Ascending aorta (tissue), 2 donors: ENCODE measurements at regions not wholly inside any gene's neighbourhood (a gene's known extent, or its start where the extent isn't known, plus 50 kb on each side); places are given as distances from the start of the nearest gene placed in this dataset.

ENCODE experiments used
- DNase-seq, 2 donors: peaks; one replicate each; pipeline ENCODE4 v3.0.0-alpha.2; 2019; ENCODE audit warnings: low spot score in 2 of 2
- H3K27ac ChIP-seq, 2 donors: fragments of 200-600 bp; sonication (generic); one replicate each; pipeline ENCODE4 v1.5.1; 2016 to 2017; ENCODE audit warnings: mild to moderate bottlenecking in 1 of 2
- H3K27me3 ChIP-seq: fragments of 200-600 bp; sonication (generic); one replicate; pipeline ENCODE4 v1.5.1; 2017
- H3K36me3 ChIP-seq, 2 donors: fragments of 200-600 bp; sonication (generic); one replicate each; pipeline ENCODE4 v1.5.1; 2016
- H3K4me1 ChIP-seq, 2 donors: fragments of 200-600 bp; sonication (generic); one replicate each; pipeline ENCODE4 v1.5.1; 2016 to 2017; ENCODE audit warnings: mild to moderate bottlenecking in 1 of 2
- H3K4me3 ChIP-seq, 2 donors: fragments of 200-600 bp; sonication (generic); one replicate each; pipeline ENCODE4 v1.5.1; 2016 to 2017; ENCODE audit warnings: mild to moderate bottlenecking in 1 of 2
- H3K9me3 ChIP-seq, 2 donors: fragments of 200-600 bp; sonication (generic); one replicate each; pipeline ENCODE4 v1.5.1; 2016
- intact Hi-C: fragments of 100-400 bp; cut with DNase I; formaldehyde crosslinking; loops from one replicate; pipeline ENCODE4 v1.15.1; 2023
- TF ChIP-seq, protein P1 (sequence below), 3 experiments: fragments of 200-600 bp in 2 of 3; fragments of 450-650 bp in 1 of 3; sonication (generic) in 2 of 3; IDR thresholded peaks; one replicate each; pipeline ENCODE4 v1.5.1; 2016 to 2019; ENCODE audit warnings: antibody characterized with exemption in 3 of 3, mild to moderate bottlenecking in 1 of 3, moderate library complexity in 1 of 3

DNA sequence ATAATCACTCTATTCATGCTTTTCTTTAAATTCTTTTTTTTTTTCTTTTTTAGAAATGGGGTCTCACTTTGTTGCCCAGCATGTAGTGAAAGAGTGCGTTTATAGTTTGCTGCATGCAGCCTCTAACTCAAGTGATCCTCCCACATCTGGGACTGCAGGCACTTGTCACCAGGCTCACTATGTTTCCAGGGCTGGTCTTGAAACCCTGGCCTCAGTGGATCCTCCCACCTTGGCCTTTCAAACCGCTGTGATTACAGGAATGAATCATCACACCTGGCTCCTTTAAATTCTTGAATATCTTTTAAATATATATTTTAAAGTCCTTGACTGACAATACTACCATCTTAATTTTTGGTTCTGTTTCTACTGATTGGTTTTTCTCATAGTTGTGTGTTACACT, 591.6 kb upstream of the KCND2 start:
- Histone ChIP-seq H3K27ac (no peak overlapping the region), H3K36me3 (no peaks in the 10 kb centered on the region), H3K27me3 (no peaks in the 10 kb centered on the region), H3K9me3 (no peaks in the 10 kb centered on the region), H3K4me3 (no peak overlapping the region), H3K4me1 (no peaks in the 10 kb centered on the region)
- DNase-seq: no peak
- intact Hi-C loops: no loop called here
- TF ChIP-seq, protein P1, sequence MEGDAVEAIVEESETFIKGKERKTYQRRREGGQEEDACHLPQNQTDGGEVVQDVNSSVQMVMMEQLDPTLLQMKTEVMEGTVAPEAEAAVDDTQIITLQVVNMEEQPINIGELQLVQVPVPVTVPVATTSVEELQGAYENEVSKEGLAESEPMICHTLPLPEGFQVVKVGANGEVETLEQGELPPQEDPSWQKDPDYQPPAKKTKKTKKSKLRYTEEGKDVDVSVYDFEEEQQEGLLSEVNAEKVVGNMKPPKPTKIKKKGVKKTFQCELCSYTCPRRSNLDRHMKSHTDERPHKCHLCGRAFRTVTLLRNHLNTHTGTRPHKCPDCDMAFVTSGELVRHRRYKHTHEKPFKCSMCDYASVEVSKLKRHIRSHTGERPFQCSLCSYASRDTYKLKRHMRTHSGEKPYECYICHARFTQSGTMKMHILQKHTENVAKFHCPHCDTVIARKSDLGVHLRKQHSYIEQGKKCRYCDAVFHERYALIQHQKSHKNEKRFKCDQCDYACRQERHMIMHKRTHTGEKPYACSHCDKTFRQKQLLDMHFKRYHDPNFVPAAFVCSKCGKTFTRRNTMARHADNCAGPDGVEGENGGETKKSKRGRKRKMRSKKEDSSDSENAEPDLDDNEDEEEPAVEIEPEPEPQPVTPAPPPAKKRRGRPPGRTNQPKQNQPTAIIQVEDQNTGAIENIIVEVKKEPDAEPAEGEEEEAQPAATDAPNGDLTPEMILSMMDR (IDR thresholded peaks at IDR 0.05): no peak

DNA sequence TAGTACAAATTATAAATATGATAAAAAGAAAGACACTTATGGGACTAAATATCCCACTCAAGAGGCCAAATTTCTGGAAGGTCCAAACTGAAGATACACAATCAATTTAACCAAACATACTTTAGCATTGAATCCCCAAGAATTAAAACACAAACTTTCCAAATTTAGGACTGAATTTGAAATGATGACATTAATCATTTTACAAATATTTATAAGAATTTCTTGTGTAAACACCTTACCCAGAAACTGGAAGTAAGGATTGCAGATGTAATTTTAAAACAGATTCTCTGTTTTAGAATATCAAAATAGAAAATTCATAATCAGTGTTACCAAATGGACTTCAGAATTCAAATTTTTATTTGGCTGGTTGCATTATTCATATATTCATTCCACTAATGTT, 588.2 kb upstream of the KCND2 start:
- H3K9me3 ChIP-seq: no peaks in the 10 kb centered on the region
- H3K27ac ChIP-seq: no peak overlapping the region
- intact Hi-C loops: no loop called here
- no peaks in the 10 kb centered on the region for H3K4me1 ChIP-seq
- DNase-seq: no peak
- TF ChIP-seq, protein P1 (IDR thresholded peaks at IDR 0.05): no peak
- H3K27me3 ChIP-seq: no peaks in the 10 kb centered on the region
- no peaks in the 10 kb centered on the region for H3K36me3 ChIP-seq
- no peak overlapping the region for H3K4me3 ChIP-seq

DNA sequence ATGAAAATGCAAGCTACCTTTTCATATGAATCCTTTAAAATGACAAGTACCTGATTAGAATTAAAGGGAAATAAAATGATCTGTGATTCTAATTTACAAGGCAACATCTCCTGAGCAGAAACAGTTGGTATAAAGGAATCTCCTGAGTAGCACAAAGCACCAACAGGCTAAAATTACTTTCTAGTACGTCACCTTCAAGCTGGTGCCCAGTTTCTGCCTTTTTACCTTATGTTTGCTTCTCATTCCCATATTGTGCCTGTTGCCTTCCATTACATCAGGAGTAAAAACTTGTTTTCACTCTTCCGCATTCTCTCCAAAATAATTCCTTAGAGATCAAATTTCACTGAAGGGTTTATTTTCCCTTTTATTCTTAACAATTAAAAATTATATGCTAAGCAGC, 587.1 kb upstream of the KCND2 start:
- TF ChIP-seq, protein P1 (IDR thresholded peaks at IDR 0.05): no peak
- Histone ChIP-seq H3K27me3 (no peaks in the 10 kb centered on the region), H3K36me3 (no peaks in the 10 kb centered on the region), H3K9me3 (no peaks in the 10 kb centered on the region), H3K4me3 (no peak overlapping the region), H3K4me1 (no peaks in the 10 kb centered on the region), H3K27ac (no peak overlapping the region)
- intact Hi-C loops: no loop called here
- no peak for DNase-seq

DNA sequence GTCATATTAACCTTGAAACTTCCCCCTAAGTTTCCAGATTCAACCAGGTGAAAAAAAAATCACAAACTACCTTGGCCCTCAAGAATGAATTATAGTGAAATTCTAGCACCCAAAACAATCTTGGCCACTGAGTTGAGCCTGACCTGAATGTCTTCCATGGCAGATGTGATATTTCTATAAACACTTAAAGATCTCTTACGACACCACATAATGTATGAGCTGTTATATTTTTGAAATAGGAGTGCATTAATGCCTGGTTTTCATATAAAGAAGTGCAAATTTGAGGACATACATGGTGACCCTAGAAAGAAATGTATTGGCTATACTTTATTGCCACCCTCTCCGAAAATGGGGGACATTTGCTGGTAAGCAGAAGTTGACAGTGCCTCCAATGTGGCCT, 584.1 kb upstream of the KCND2 start:
- no peak for DNase-seq
- no peak overlapping the region for H3K27ac ChIP-seq
- no peak overlapping the region for H3K4me3 ChIP-seq
- TF ChIP-seq, protein P1 (IDR thresholded peaks at IDR 0.05): no peak
- no peaks in the 10 kb centered on the region for H3K27me3 ChIP-seq
- intact Hi-C loops: no loop called here
- H3K9me3 ChIP-seq: no peaks in the 10 kb centered on the region
- no peaks in the 10 kb centered on the region for H3K4me1 ChIP-seq
- H3K36me3 ChIP-seq: no peaks in the 10 kb centered on the region

DNA sequence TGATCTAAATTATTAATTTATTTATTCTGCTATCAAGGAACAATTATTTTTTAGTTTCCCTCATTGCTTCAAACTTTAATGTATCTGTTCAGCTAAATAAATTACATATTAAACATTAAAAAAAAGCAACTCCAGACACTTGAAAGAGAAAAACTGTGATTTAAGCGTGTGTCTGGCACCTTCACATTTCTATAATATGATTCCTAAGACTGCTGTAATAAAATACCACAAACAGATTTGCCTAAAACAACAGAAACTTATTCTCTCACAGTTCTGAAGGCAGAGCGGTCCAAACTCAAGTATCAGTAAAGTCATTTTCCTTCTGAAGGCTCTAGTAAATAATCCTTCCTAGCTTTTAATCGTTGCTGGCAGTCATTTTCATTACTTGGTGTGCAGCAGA, 580.4 kb upstream of the KCND2 start:
- intact Hi-C loops: no loop called here
- Histone ChIP-seq H3K4me3 (no peak overlapping the region), H3K27ac (no peak overlapping the region), H3K4me1 (no peaks in the 10 kb centered on the region), H3K36me3 (no peaks in the 10 kb centered on the region), H3K27me3 (no peaks in the 10 kb centered on the region), H3K9me3 (no peaks in the 10 kb centered on the region)
- TF ChIP-seq, protein P1 (IDR thresholded peaks at IDR 0.05): no peak
- no peak for DNase-seq

DNA sequence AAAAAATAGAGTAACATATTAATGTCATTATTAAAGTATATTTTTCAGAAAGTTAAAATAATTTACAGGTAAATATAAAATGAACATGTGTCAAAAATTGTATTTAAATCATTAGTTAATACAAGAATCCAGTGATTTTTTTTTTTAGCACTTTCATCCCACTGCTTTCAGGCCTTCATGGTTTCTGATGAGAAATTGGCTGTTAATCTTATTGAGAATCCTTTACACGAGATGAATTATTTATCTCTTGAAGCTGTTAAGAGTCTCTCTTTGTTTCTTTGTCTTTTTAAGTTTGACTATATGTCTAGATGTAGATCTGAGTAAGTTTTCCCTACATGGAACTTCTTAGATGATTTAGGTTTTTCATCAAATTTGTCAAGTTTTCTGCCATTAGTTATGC, 578.5 kb upstream of the KCND2 start:
- Histone ChIP-seq H3K27me3 (no peaks in the 10 kb centered on the region), H3K36me3 (no peaks in the 10 kb centered on the region), H3K4me1 (no peaks in the 10 kb centered on the region), H3K27ac (no peak overlapping the region), H3K9me3 (no peaks in the 10 kb centered on the region), H3K4me3 (no peak overlapping the region)
- intact Hi-C loops: no loop called here
- no peak for DNase-seq
- TF ChIP-seq, protein P1 (IDR thresholded peaks at IDR 0.05): no peak
